ENCODE measurements at regions not wholly inside any gene's neighbourhood (a gene's known extent, or its start where the extent isn't known, plus 50 kb on each side); places are given as distances from the start of the nearest gene placed in this dataset.

- peaks cover 2% of the 10 kb centered on the region for H3K4me1 ChIP-seq (ENCODE audit: insufficient read depth, low read length)
- H3K36me3 Mint-ChIP-seq (ENCODE audit: low read depth, unreplicated experiment), result no peaks in the 10 kb centered on the region
- H3K4me3 ChIP-seq (ENCODE audit: insufficient read depth, low read depth, low read length), result no peak overlapping the region
- H3K27me3 Mint-ChIP-seq (ENCODE audit: low read depth, unreplicated experiment), result peaks cover 18% of the 10 kb centered on the region
- TF ChIP-seq EZH2 (IDR thresholded peaks at IDR 0.05; ENCODE audit: insufficient read depth, low read length), result no peak
- TF ChIP-seq, protein P1, sequence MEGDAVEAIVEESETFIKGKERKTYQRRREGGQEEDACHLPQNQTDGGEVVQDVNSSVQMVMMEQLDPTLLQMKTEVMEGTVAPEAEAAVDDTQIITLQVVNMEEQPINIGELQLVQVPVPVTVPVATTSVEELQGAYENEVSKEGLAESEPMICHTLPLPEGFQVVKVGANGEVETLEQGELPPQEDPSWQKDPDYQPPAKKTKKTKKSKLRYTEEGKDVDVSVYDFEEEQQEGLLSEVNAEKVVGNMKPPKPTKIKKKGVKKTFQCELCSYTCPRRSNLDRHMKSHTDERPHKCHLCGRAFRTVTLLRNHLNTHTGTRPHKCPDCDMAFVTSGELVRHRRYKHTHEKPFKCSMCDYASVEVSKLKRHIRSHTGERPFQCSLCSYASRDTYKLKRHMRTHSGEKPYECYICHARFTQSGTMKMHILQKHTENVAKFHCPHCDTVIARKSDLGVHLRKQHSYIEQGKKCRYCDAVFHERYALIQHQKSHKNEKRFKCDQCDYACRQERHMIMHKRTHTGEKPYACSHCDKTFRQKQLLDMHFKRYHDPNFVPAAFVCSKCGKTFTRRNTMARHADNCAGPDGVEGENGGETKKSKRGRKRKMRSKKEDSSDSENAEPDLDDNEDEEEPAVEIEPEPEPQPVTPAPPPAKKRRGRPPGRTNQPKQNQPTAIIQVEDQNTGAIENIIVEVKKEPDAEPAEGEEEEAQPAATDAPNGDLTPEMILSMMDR (IDR thresholded peaks at IDR 0.05; ENCODE audit: insufficient read depth, low read depth, low read length), result no peak
- no peaks in the 10 kb centered on the region for H3K4me1 Mint-ChIP-seq (ENCODE audit: low read depth, unreplicated experiment)
- H3K4me2 ChIP-seq (ENCODE audit: low read length), result no peak overlapping the region
- H3K9ac ChIP-seq (ENCODE audit: low read length), result no peak overlapping the region
- no peaks in the 10 kb centered on the region for H4K20me1 ChIP-seq (ENCODE audit: insufficient read depth, low read length)
- peaks cover 3% of the 10 kb centered on the region for H3K9me3 Mint-ChIP-seq (ENCODE audit: unreplicated experiment)
- DNase-seq (ENCODE audit: low read depth), result no peak
- H3K27me3 ChIP-seq (ENCODE audit: insufficient read depth, low read length), result peaks cover 4% of the 10 kb centered on the region
- no peak overlapping the region for H2AFZ ChIP-seq (ENCODE audit: low read depth, low read length)
- no peak overlapping the region for H3K4me3 Mint-ChIP-seq (ENCODE audit: unreplicated experiment)
- H3K9me3 ChIP-seq (ENCODE audit: insufficient read depth, low read depth, low read length), result no peaks in the 10 kb centered on the region
- FAIRE-seq, result no peak
- no peak overlapping the region for H3K27ac ChIP-seq (ENCODE audit: low read depth, low read length)
- H3K27ac Mint-ChIP-seq (ENCODE audit: unreplicated experiment), result no peak overlapping the region
- H3K36me3 ChIP-seq (ENCODE audit: insufficient read depth, low read length), result no peaks in the 10 kb centered on the region
- no peaks in the 10 kb centered on the region for H3K79me2 ChIP-seq (ENCODE audit: insufficient read depth, low read length)
Measured at GRCh38 chr2:60675301-60675700, 80.8 kb upstream of the PAPOLG start.

- peaks cover 4% of the 10 kb centered on the region for H3K27me3 ChIP-seq (ENCODE audit: insufficient read depth, low read length)
- no peak overlapping the region for H3K4me3 ChIP-seq (ENCODE audit: insufficient read depth, low read depth, low read length)
- H3K4me2 ChIP-seq (ENCODE audit: low read length), result no peak overlapping the region
- H3K27ac ChIP-seq (ENCODE audit: low read depth, low read length), result no peak overlapping the region
- H2AFZ ChIP-seq (ENCODE audit: low read depth, low read length), result no peak overlapping the region
- H3K4me1 Mint-ChIP-seq (ENCODE audit: low read depth, unreplicated experiment), result no peaks in the 10 kb centered on the region
- H4K20me1 ChIP-seq (ENCODE audit: insufficient read depth, low read length), result no peaks in the 10 kb centered on the region
- peaks cover 3% of the 10 kb centered on the region for H3K9me3 Mint-ChIP-seq (ENCODE audit: unreplicated experiment)
- H3K9ac ChIP-seq (ENCODE audit: low read length), result no peak overlapping the region
- peaks cover 2% of the 10 kb centered on the region for H3K4me1 ChIP-seq (ENCODE audit: insufficient read depth, low read length)
- no peak overlapping the region for H3K27ac Mint-ChIP-seq (ENCODE audit: unreplicated experiment)
- H3K27me3 Mint-ChIP-seq (ENCODE audit: low read depth, unreplicated experiment), result peaks cover 18% of the 10 kb centered on the region
- no peaks in the 10 kb centered on the region for H3K36me3 Mint-ChIP-seq (ENCODE audit: low read depth, unreplicated experiment)
- no peaks in the 10 kb centered on the region for H3K9me3 ChIP-seq (ENCODE audit: insufficient read depth, low read depth, low read length)
- DNase-seq (ENCODE audit: low read depth) (no peak), FAIRE-seq (no peak)
- no peaks in the 10 kb centered on the region for H3K36me3 ChIP-seq (ENCODE audit: insufficient read depth, low read length)
- H3K4me3 Mint-ChIP-seq (ENCODE audit: unreplicated experiment), result no peak overlapping the region
- no peak for TF ChIP-seq EZH2 (IDR thresholded peaks at IDR 0.05; ENCODE audit: insufficient read depth, low read length)
- TF ChIP-seq, protein P1 (IDR thresholded peaks at IDR 0.05; ENCODE audit: insufficient read depth, low read depth, low read length), result no peak
- no peaks in the 10 kb centered on the region for H3K79me2 ChIP-seq (ENCODE audit: insufficient read depth, low read length)
Measured at GRCh38 chr2:60676706-60677330, 79.2 kb upstream of the PAPOLG start.

- FAIRE-seq, result no peak
- no peak overlapping the region for H3K4me2 ChIP-seq (ENCODE audit: low read length)
- no peaks in the 10 kb centered on the region for H3K36me3 ChIP-seq (ENCODE audit: insufficient read depth, low read length)
- no peak overlapping the region for H3K4me3 Mint-ChIP-seq (ENCODE audit: unreplicated experiment)
- no peaks in the 10 kb centered on the region for H4K20me1 ChIP-seq (ENCODE audit: insufficient read depth, low read length)
- no peak overlapping the region for H3K27ac ChIP-seq (ENCODE audit: low read depth, low read length)
- H3K4me1 ChIP-seq (ENCODE audit: insufficient read depth, low read length), result peaks cover 2% of the 10 kb centered on the region
- H2AFZ ChIP-seq (ENCODE audit: low read depth, low read length), result no peak overlapping the region
- H3K9me3 ChIP-seq (ENCODE audit: insufficient read depth, low read depth, low read length), result no peaks in the 10 kb centered on the region
- peaks cover 4% of the 10 kb centered on the region for H3K27me3 ChIP-seq (ENCODE audit: insufficient read depth, low read length)
- no peak overlapping the region for H3K9ac ChIP-seq (ENCODE audit: low read length)
- TF ChIP-seq, protein P1 (IDR thresholded peaks at IDR 0.05; ENCODE audit: insufficient read depth, low read depth, low read length), result no peak
- no peak for TF ChIP-seq EZH2 (IDR thresholded peaks at IDR 0.05; ENCODE audit: insufficient read depth, low read length)
- no peaks in the 10 kb centered on the region for H3K4me1 Mint-ChIP-seq (ENCODE audit: low read depth, unreplicated experiment)
- H3K36me3 Mint-ChIP-seq (ENCODE audit: low read depth, unreplicated experiment), result no peaks in the 10 kb centered on the region
- no peak overlapping the region for H3K27ac Mint-ChIP-seq (ENCODE audit: unreplicated experiment)
- H3K4me3 ChIP-seq (ENCODE audit: insufficient read depth, low read depth, low read length), result no peak overlapping the region
- DNase-seq (ENCODE audit: low read depth), result no peak
- H3K9me3 Mint-ChIP-seq (ENCODE audit: unreplicated experiment), result peaks cover 3% of the 10 kb centered on the region
- H3K79me2 ChIP-seq (ENCODE audit: insufficient read depth, low read length), result no peaks in the 10 kb centered on the region
- peaks cover 18% of the 10 kb centered on the region for H3K27me3 Mint-ChIP-seq (ENCODE audit: low read depth, unreplicated experiment)
Measured at GRCh38 chr2:60677356-60677755, 78.7 kb upstream of the PAPOLG start.

Data from astrocyte (in vitro differentiated cells and primary cell).